CMK (cell line): ENCODE measurements at regions not wholly inside any gene's neighbourhood (a gene's known extent, or its start where the extent isn't known, plus 50 kb on each side); places are given as distances from the start of the nearest gene placed in this dataset.

Experiments
- DNase-seq: peaks from one replicate; pipeline ENCODE4 v3.0.0-alpha.2; 2010; ENCODE audit warnings: low read depth

- DNase-seq, result no peak
Measured at GRCh38 chr14:101004176-101004575, 100.7 kb upstream of the RTL1 start.

- DNase-seq, result no peak
Measured at GRCh38 chr14:101004954-101005353, 101.4 kb upstream of the RTL1 start.

GRCh38 chr14:101005447-101005846 lies 101.9 kb upstream of the RTL1 start:
- DNase-seq, result no peak

- peak; percentile 14 for DNase-seq
Measured at GRCh38 chr14:101006008-101006407, 102.5 kb upstream of the RTL1 start.

- DNase-seq, result no peak
Measured at GRCh38 chr14:101007004-101007614, 103.6 kb upstream of the RTL1 start.

GRCh38 chr14:101007765-101008164 lies 104.2 kb upstream of the RTL1 start:
- DNase-seq, result no peak

GRCh38 chr14:101008196-101008595 lies 104.7 kb upstream of the RTL1 start:
- no peak for DNase-seq

GRCh38 chr14:101008631-101009336 lies 105.3 kb upstream of the RTL1 start:
- no peak for DNase-seq

- no peak for DNase-seq
Measured at GRCh38 chr14:101009531-101009930, 106.0 kb upstream of the RTL1 start.

- no peak for DNase-seq
Measured at GRCh38 chr14:101010293-101010692, 106.8 kb upstream of the RTL1 start.

GRCh38 chr14:101010835-101011234 lies 107.3 kb upstream of the RTL1 start:
- no peak for DNase-seq

- no peak for DNase-seq
Measured at GRCh38 chr14:101017209-101017608, 113.7 kb upstream of the RTL1 start.

- no peak for DNase-seq
Measured at GRCh38 chr14:101017806-101018560, 114.5 kb upstream of the RTL1 start.

- no peak for DNase-seq
Measured at GRCh38 chr14:101018561-101019290, 115.2 kb upstream of the RTL1 start.

- DNase-seq, result no peak
Measured at GRCh38 chr14:101019541-101019940, 116.0 kb upstream of the RTL1 start.

GRCh38 chr14:101019990-101020710 lies 116.6 kb upstream of the RTL1 start:
- DNase-seq, result no peak

GRCh38 chr14:101020834-101021370 lies 117.4 kb upstream of the RTL1 start:
- no peak for DNase-seq

- no peak for DNase-seq
Measured at GRCh38 chr14:101022121-101022520, 118.6 kb upstream of the RTL1 start.

GRCh38 chr14:101022916-101023435 lies 119.5 kb upstream of the RTL1 start:
- no peak for DNase-seq

GRCh38 chr14:101024686-101025085 lies 121.2 kb upstream of the RTL1 start:
- no peak for DNase-seq

GRCh38 chr14:101025131-101025530 lies 121.6 kb upstream of the RTL1 start:
- DNase-seq, result no peak
